HFF-Myc (cell line): ENCODE measurements at regions not wholly inside any gene's neighbourhood (a gene's known extent, or its start where the extent isn't known, plus 50 kb on each side); places are given as distances from the start of the nearest gene placed in this dataset.
A peak's percentile ranks its signal among the peaks of the same experiment; 100 is the strongest.

ENCODE experiments used
- DNase-seq: peaks from one replicate; pipeline ENCODE4 v3.0.0-alpha.2; 2011; ENCODE audit warnings: low read depth; ENCODE audit errors: extremely low read depth
- H3K4me3 ChIP-seq: replicated peaks from 2 replicates; pipeline ENCODE4 v1.5.1; 2011; ENCODE audit warnings: low read depth, mild to moderate bottlenecking, control low read depth, low read length
- CTCF ChIP-seq: IDR thresholded peaks from 2 replicates; pipeline ENCODE4 v1.5.1; 2012; ENCODE audit warnings: mild to moderate bottlenecking, low read depth, low read length, control low read depth; ENCODE audit errors: missing control alignments

- DNase-seq = peak; percentile 15
- H3K4me3 ChIP-seq = no peak overlapping the region
- no peak for TF ChIP-seq CTCF
These were observed 370.8 kb downstream of the TLE1 start for GRCh38 chr9:81318571-81318970.

GRCh38 chr9:81317939-81318338 lies 371.4 kb downstream of the TLE1 start:
- H3K4me3 ChIP-seq = no peak overlapping the region
- TF ChIP-seq CTCF = no peak
- peak; percentile 7 for DNase-seq

- DNase-seq = no peak
- no peak overlapping the region for H3K4me3 ChIP-seq
- no peak for TF ChIP-seq CTCF
These were observed 372.1 kb downstream of the TLE1 start for GRCh38 chr9:81317223-81317622.

GRCh38 chr9:81314490-81314889 lies 374.9 kb downstream of the TLE1 start:
- DNase-seq = no peak
- no peak for TF ChIP-seq CTCF
- no peak overlapping the region for H3K4me3 ChIP-seq

- no peak for DNase-seq
- TF ChIP-seq CTCF = no peak
- H3K4me3 ChIP-seq = no peak overlapping the region
These were observed 375.5 kb downstream of the TLE1 start for GRCh38 chr9:81313877-81314276.

- no peak overlapping the region for H3K4me3 ChIP-seq
These were observed 377.0 kb downstream of the TLE1 start for GRCh38 chr9:81312346-81312745.

More at GRCh38 chr9:81312346-81312745, 377.0 kb downstream of the TLE1 start:
- DNase-seq = no peak
- TF ChIP-seq CTCF = no peak
